ENCODE measurements at regions not wholly inside any gene's neighbourhood (a gene's known extent, or its start where the extent isn't known, plus 50 kb on each side); places are given as distances from the start of the nearest gene placed in this dataset.

- Histone ChIP-seq H3K9me3 (ENCODE audit: low read depth, low read length, poor library complexity, severe bottlenecking) (no peaks in the 10 kb centered on the region), H3K27ac (ENCODE audit: low read depth, low read length, poor library complexity, severe bottlenecking) (no peak overlapping the region), H3K4me1 (ENCODE audit: insufficient read depth, low read length, poor library complexity, severe bottlenecking) (no peaks in the 10 kb centered on the region), H3K27me3 (replicated peaks; ENCODE audit: insufficient read depth, low read depth, low read length, poor library complexity) (no peaks in the 10 kb centered on the region), H3K4me3 (ENCODE audit: low read depth, low read length, poor library complexity, severe bottlenecking) (no peak overlapping the region), H3K36me3 (ENCODE audit: insufficient read depth, low read length, poor library complexity, severe bottlenecking) (no peaks in the 10 kb centered on the region)
- ChIA-PET POLR2A (ENCODE audit: low non-redundant PET) (no interaction called here), CTCF (no interaction called here)
- TF ChIP-seq CTCF (conservative IDR thresholded peaks at IDR 0.05; ENCODE audit: low read depth, low read length): no peak
- TF ChIP-seq EZH2 (IDR thresholded peaks at IDR 0.05; ENCODE audit: borderline replicate concordance, low read depth, low read length, poor library complexity, severe bottlenecking): no peak
- intact Hi-C loops (cut with micrococcal nuclease; ENCODE audit: unreplicated experiment): no loop called here
- BruUV-seq (replicated peaks): no TSS peak
- no peak for DNase-seq (ENCODE audit: low spot score)
These were observed 253.9 kb downstream of the AHR start for GRCh38 chr7:17552373-17552772.

GRCh38 chr7:17552952-17553351, 254.5 kb downstream of the AHR start:
- Histone ChIP-seq H3K4me3 (ENCODE audit: low read depth, low read length, poor library complexity, severe bottlenecking) (no peak overlapping the region), H3K36me3 (ENCODE audit: insufficient read depth, low read length, poor library complexity, severe bottlenecking) (no peaks in the 10 kb centered on the region), H3K4me1 (ENCODE audit: insufficient read depth, low read length, poor library complexity, severe bottlenecking) (no peaks in the 10 kb centered on the region), H3K27ac (ENCODE audit: low read depth, low read length, poor library complexity, severe bottlenecking) (no peak overlapping the region), H3K27me3 (replicated peaks; ENCODE audit: insufficient read depth, low read depth, low read length, poor library complexity) (no peaks in the 10 kb centered on the region), H3K9me3 (ENCODE audit: low read depth, low read length, poor library complexity, severe bottlenecking) (no peaks in the 10 kb centered on the region)
- no peak for TF ChIP-seq CTCF (conservative IDR thresholded peaks at IDR 0.05; ENCODE audit: low read depth, low read length)
- POLR2A ChIA-PET (ENCODE audit: low non-redundant PET): no interaction called here
- CTCF ChIA-PET: no interaction called here
- DNase-seq (ENCODE audit: low spot score): no peak
- intact Hi-C loops (cut with micrococcal nuclease; ENCODE audit: unreplicated experiment): no loop called here
- no TSS peak for BruUV-seq (replicated peaks)

GRCh38 chr7:17554341-17555015, 256.0 kb downstream of the AHR start:
- DNase-seq (ENCODE audit: low spot score): no peak
- intact Hi-C loops (cut with micrococcal nuclease; ENCODE audit: unreplicated experiment): no loop called here
- TF ChIP-seq CTCF (conservative IDR thresholded peaks at IDR 0.05; ENCODE audit: low read depth, low read length): no peak
- no peak for TF ChIP-seq EZH2 (IDR thresholded peaks at IDR 0.05; ENCODE audit: borderline replicate concordance, low read depth, low read length, poor library complexity, severe bottlenecking)
- H3K9me3 ChIP-seq (ENCODE audit: low read depth, low read length, poor library complexity, severe bottlenecking): no peaks in the 10 kb centered on the region
- no peaks in the 10 kb centered on the region for H3K27me3 ChIP-seq (replicated peaks; ENCODE audit: insufficient read depth, low read depth, low read length, poor library complexity)
- no peaks in the 10 kb centered on the region for H3K36me3 ChIP-seq (ENCODE audit: insufficient read depth, low read length, poor library complexity, severe bottlenecking)
- no peak overlapping the region for H3K4me3 ChIP-seq (ENCODE audit: low read depth, low read length, poor library complexity, severe bottlenecking)
- H3K4me1 ChIP-seq (ENCODE audit: insufficient read depth, low read length, poor library complexity, severe bottlenecking): no peaks in the 10 kb centered on the region
- CTCF ChIA-PET: interaction anchor here (0.5 kb wide), 1 partner anchor 540 kb away, joined by 5 read pairs; no protein-coding TSS in a partner anchor
- POLR2A ChIA-PET (ENCODE audit: low non-redundant PET): no interaction called here
- no TSS peak for BruUV-seq (replicated peaks)
- no peak overlapping the region for H3K27ac ChIP-seq (ENCODE audit: low read depth, low read length, poor library complexity, severe bottlenecking)
